ENCODE measurements at regions not wholly inside any gene's neighbourhood (a gene's known extent, or its start where the extent isn't known, plus 50 kb on each side); places are given as distances from the start of the nearest gene placed in this dataset.

DNA sequence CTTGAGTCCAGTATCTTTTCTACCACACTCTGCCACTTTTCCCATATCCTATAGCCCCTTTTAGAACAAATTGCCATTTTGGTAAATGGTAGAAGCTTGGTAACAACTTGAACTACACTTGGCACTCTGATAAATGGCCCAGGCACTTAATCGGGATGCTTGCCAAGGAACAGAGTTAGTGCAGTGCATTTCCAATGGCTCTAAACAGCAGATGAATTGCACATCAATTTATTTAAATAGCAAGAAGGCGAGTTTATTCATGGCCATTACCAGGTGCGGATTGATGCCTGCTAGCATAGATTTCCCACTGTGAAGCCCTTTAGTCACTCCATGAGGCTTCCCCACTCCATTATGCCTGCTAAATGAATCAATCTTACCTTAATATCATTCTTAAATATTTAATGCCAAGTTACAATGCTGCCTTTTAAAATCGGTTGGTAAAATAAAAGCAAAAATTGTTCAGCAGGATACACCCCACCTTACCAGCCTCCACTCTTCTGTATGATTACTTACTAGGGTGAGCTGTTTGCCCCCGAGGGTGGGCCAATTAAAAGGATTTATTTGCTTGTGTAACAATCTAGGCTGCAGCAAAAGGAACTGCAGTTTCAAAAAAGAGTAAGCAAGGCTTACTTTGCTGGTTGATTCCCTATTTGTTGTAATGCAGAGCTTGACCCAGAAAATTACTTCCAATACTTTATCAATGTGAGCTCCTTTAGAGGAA is 136.0 kb upstream of the ARHGAP42 start:
- H3K4ac ChIP-seq (ENCODE audit: low read depth, low read length) = no peak overlapping the region
- H3K27ac ChIP-seq (ENCODE audit: low read depth, low read length) = no peak overlapping the region
- no peaks in the 10 kb centered on the region for H3K9me3 ChIP-seq (ENCODE audit: insufficient read depth, low read depth, low read length)
- DNase-seq = no peak
- no peak overlapping the region for H3K9ac ChIP-seq (ENCODE audit: low read length)
- H3K14ac ChIP-seq (ENCODE audit: low read length) = no peak overlapping the region
- no peak overlapping the region for H2BK5ac ChIP-seq (ENCODE audit: low read depth, low read length, poor library complexity)
- H3K18ac ChIP-seq (ENCODE audit: low read length) = no peak overlapping the region
- no peaks in the 10 kb centered on the region for H3K36me3 ChIP-seq (ENCODE audit: control insufficient read depth in 1 of 2, insufficient read depth in 2 of 2, low read length in 2 of 2)
- WGBS (ENCODE audit: extremely low coverage, insufficient coverage, insufficient read length) = no CpG with 5 or more reads among the region's 5 CpGs
- H3K23ac ChIP-seq (ENCODE audit: low read length) = no peak overlapping the region
- no peak overlapping the region for H4K12ac ChIP-seq (ENCODE audit: low read depth, low read length)
- no peaks in the 10 kb centered on the region for H3K4me1 ChIP-seq (ENCODE audit: control insufficient read depth in 1 of 2, insufficient read depth in 2 of 2, low read length in 2 of 2)
- H3K27me3 ChIP-seq (ENCODE audit: insufficient read depth, low read length) = no peaks in the 10 kb centered on the region
- no peak overlapping the region for H2AK5ac ChIP-seq (ENCODE audit: low read length)
- no peak overlapping the region for H2BK120ac ChIP-seq (ENCODE audit: insufficient read depth, low read length, poor library complexity)
- no peak overlapping the region for H3K4me2 ChIP-seq (ENCODE audit: low read length)
- H2AFZ ChIP-seq (ENCODE audit: insufficient read depth, low read length, poor library complexity) = no peak overlapping the region
- H4K91ac ChIP-seq (ENCODE audit: low read depth, low read length) = no peak overlapping the region
- no peaks in the 10 kb centered on the region for H3K79me2 ChIP-seq (ENCODE audit: control insufficient read depth, insufficient read depth, low read length, poor library complexity)
- no peaks in the 10 kb centered on the region for H3K79me1 ChIP-seq (ENCODE audit: low read length)
- H3K4me3 ChIP-seq (ENCODE audit: low read depth, low read length) = no peak overlapping the region
- no peak overlapping the region for H2BK12ac ChIP-seq (ENCODE audit: low read length)
- no peak overlapping the region for H4K8ac ChIP-seq (ENCODE audit: low read depth, low read length)

DNA sequence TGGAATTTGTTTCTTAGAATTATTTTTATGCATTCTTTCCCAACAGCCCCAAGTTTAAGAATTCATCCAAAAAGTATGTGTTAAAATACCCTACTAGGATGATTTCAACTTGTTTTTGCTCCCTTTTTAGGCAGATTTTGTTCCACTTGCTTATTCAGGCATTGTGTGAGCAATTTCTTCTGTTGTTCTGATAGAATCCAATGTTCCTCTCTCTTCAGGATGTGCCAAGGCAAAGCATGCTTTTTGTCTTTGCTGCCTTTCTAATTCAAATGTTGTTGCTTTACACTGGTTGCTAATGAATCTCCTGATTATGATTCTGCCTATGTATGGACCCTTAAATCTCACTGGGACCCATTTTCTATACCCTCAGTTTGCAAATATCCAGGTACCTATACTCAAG is 131.2 kb upstream of the ARHGAP42 start:
- no peak overlapping the region for H2AFZ ChIP-seq (ENCODE audit: insufficient read depth, low read length, poor library complexity)
- no peak overlapping the region for H2BK12ac ChIP-seq (ENCODE audit: low read length)

DNA sequence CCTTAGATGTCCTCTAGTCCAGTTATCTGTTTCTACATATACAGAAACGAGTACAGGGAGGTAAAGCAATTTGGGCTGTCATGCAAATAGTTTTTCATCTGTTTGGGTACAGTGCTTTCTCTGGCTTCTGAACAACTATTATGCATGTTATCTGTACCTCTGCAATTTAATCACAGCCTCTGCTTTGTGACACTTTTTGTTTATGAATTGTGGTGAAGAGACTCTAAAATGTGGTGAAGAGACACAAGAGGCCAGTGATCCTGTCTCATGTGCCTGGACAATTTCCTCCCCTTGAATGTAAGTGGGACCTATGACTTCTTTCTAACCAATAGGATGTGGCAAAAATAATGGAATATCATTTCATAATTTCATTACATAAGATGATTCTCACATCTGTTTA is 130.3 kb upstream of the ARHGAP42 start:
- Histone ChIP-seq H3K27me3 (ENCODE audit: insufficient read depth, low read length) (no peaks in the 10 kb centered on the region), H3K4me1 (ENCODE audit: control insufficient read depth in 1 of 2, insufficient read depth in 2 of 2, low read length in 2 of 2) (no peaks in the 10 kb centered on the region), H2AFZ (ENCODE audit: insufficient read depth, low read length, poor library complexity) (no peak overlapping the region), H3K36me3 (ENCODE audit: control insufficient read depth in 1 of 2, insufficient read depth in 2 of 2, low read length in 2 of 2) (no peaks in the 10 kb centered on the region), H3K23ac (ENCODE audit: low read length) (no peak overlapping the region), H3K79me2 (ENCODE audit: control insufficient read depth, insufficient read depth, low read length, poor library complexity) (no peaks in the 10 kb centered on the region), H3K18ac (ENCODE audit: low read length) (no peak overlapping the region), H3K4ac (ENCODE audit: low read depth, low read length) (no peak overlapping the region), H4K91ac (ENCODE audit: low read depth, low read length) (no peak overlapping the region), H2BK120ac (ENCODE audit: insufficient read depth, low read length, poor library complexity) (no peak overlapping the region), H3K9me3 (ENCODE audit: insufficient read depth, low read depth, low read length) (no peaks in the 10 kb centered on the region), H4K8ac (ENCODE audit: low read depth, low read length) (no peak overlapping the region), H3K4me3 (ENCODE audit: low read depth, low read length) (no peak overlapping the region), H2BK12ac (ENCODE audit: low read length) (no peak overlapping the region), H4K12ac (ENCODE audit: low read depth, low read length) (no peak overlapping the region), H3K14ac (ENCODE audit: low read length) (no peak overlapping the region), H2BK5ac (ENCODE audit: low read depth, low read length, poor library complexity) (no peak overlapping the region), H3K9ac (ENCODE audit: low read length) (no peak overlapping the region), H3K27ac (ENCODE audit: low read depth, low read length) (no peak overlapping the region), H3K79me1 (ENCODE audit: low read length) (no peaks in the 10 kb centered on the region), H2AK5ac (ENCODE audit: low read length) (no peak overlapping the region), H3K4me2 (ENCODE audit: low read length) (no peak overlapping the region)
- no peak for DNase-seq
- no CpG with 5 or more reads among the region's 1 CpG for whole genome bisulfite sequencing (ENCODE audit: extremely low coverage, insufficient coverage, insufficient read length)

More for the DNA sequence above, 131.2 kb upstream of the ARHGAP42 start:
- Histone ChIP-seq H3K4me3 (ENCODE audit: low read depth, low read length) (no peak overlapping the region), H3K27ac (ENCODE audit: low read depth, low read length) (no peak overlapping the region), H3K23ac (ENCODE audit: low read length) (no peak overlapping the region), H3K4me2 (ENCODE audit: low read length) (no peak overlapping the region), H3K79me1 (ENCODE audit: low read length) (no peaks in the 10 kb centered on the region), H3K36me3 (ENCODE audit: control insufficient read depth in 1 of 2, insufficient read depth in 2 of 2, low read length in 2 of 2) (no peaks in the 10 kb centered on the region), H3K4ac (ENCODE audit: low read depth, low read length) (no peak overlapping the region), H2AK5ac (ENCODE audit: low read length) (no peak overlapping the region), H3K18ac (ENCODE audit: low read length) (no peak overlapping the region), H4K8ac (ENCODE audit: low read depth, low read length) (no peak overlapping the region), H3K14ac (ENCODE audit: low read length) (no peak overlapping the region), H3K79me2 (ENCODE audit: control insufficient read depth, insufficient read depth, low read length, poor library complexity) (no peaks in the 10 kb centered on the region), H3K9me3 (ENCODE audit: insufficient read depth, low read depth, low read length) (no peaks in the 10 kb centered on the region), H4K91ac (ENCODE audit: low read depth, low read length) (no peak overlapping the region), H4K12ac (ENCODE audit: low read depth, low read length) (no peak overlapping the region), H3K4me1 (ENCODE audit: control insufficient read depth in 1 of 2, insufficient read depth in 2 of 2, low read length in 2 of 2) (no peaks in the 10 kb centered on the region), H3K27me3 (ENCODE audit: insufficient read depth, low read length) (no peaks in the 10 kb centered on the region), H2BK120ac (ENCODE audit: insufficient read depth, low read length, poor library complexity) (no peak overlapping the region), H3K9ac (ENCODE audit: low read length) (no peak overlapping the region), H2BK5ac (ENCODE audit: low read depth, low read length, poor library complexity) (no peak overlapping the region)
- DNase-seq = no peak

DNA sequence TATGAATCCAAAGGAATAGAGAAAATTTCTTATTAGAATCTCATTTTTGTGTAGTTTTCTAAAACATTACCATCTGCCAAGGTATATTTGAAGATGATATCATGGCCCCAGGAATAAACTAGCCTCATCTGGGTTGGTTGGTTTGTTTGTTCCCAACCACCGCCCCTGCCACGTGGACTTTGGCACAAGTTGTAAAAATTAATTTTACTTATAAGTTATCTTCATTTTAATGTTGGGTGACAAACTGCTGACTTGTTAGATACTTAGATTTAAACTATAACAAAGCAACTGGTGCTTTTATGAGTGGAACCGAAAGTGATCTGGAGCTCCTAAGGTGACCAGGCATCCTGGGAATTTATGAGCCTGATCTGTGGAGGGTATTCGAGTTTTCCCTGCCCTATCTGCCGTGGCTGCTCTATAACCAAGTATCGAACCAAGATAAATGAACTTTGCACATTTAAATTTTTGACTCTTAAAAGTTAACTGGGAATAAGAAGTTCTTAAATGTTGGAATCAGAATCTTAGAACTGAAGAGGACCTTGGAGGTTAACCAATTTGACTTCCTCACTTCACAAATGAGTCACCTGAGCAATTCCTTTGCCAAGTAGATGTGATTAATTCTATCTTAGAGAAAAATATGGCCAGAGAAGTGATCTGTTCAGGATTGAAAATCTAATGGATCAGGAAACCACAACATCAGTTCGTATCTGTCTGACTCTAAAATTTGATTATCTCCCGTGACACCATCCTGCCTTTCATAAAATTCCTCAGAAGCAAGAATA is 129.1 kb upstream of the ARHGAP42 start:
- no peak overlapping the region for H4K12ac ChIP-seq (ENCODE audit: low read depth, low read length)
- H3K9me3 ChIP-seq (ENCODE audit: insufficient read depth, low read depth, low read length) = no peaks in the 10 kb centered on the region
- H2AK5ac ChIP-seq (ENCODE audit: low read length) = no peak overlapping the region
- H4K91ac ChIP-seq (ENCODE audit: low read depth, low read length) = no peak overlapping the region
- H2BK12ac ChIP-seq (ENCODE audit: low read length) = no peak overlapping the region
- no peak overlapping the region for H3K14ac ChIP-seq (ENCODE audit: low read length)
- H4K8ac ChIP-seq (ENCODE audit: low read depth, low read length) = no peak overlapping the region
- no peak overlapping the region for H3K9ac ChIP-seq (ENCODE audit: low read length)
- WGBS (ENCODE audit: extremely low coverage, insufficient coverage, insufficient read length) = no CpG with 5 or more reads among the region's 8 CpGs
- no peaks in the 10 kb centered on the region for H3K79me1 ChIP-seq (ENCODE audit: low read length)
- no peak overlapping the region for H3K27ac ChIP-seq (ENCODE audit: low read depth, low read length)
- peaks cover 0 to 2% of the 10 kb centered on the region in 2 experiments for H3K4me1 ChIP-seq (ENCODE audit: control insufficient read depth in 1 of 2, insufficient read depth in 2 of 2, low read length in 2 of 2)
- no peak for DNase-seq
- no peak overlapping the region for H3K4ac ChIP-seq (ENCODE audit: low read depth, low read length)
- no peak overlapping the region for H3K18ac ChIP-seq (ENCODE audit: low read length)
- H3K36me3 ChIP-seq (ENCODE audit: control insufficient read depth in 1 of 2, insufficient read depth in 2 of 2, low read length in 2 of 2) = no peaks in the 10 kb centered on the region
- H2BK5ac ChIP-seq (ENCODE audit: low read depth, low read length, poor library complexity) = no peak overlapping the region
- H2BK120ac ChIP-seq (ENCODE audit: insufficient read depth, low read length, poor library complexity) = no peak overlapping the region
- no peaks in the 10 kb centered on the region for H3K27me3 ChIP-seq (ENCODE audit: insufficient read depth, low read length)
- H3K4me2 ChIP-seq (ENCODE audit: low read length) = no peak overlapping the region
- H3K4me3 ChIP-seq (ENCODE audit: low read depth, low read length) = no peak overlapping the region
- H3K23ac ChIP-seq (ENCODE audit: low read length) = no peak overlapping the region
- H2AFZ ChIP-seq (ENCODE audit: insufficient read depth, low read length, poor library complexity) = no peak overlapping the region
- H3K79me2 ChIP-seq (ENCODE audit: control insufficient read depth, insufficient read depth, low read length, poor library complexity) = no peaks in the 10 kb centered on the region

Measured in trophoblast cell (in vitro differentiated cells and primary cell).